Fibroblast of peridontal ligament (primary cell): ENCODE measurements at regions not wholly inside any gene's neighbourhood (a gene's known extent, or its start where the extent isn't known, plus 50 kb on each side); places are given as distances from the start of the nearest gene placed in this dataset.
"Not testable (repeated sequence)": the region's sequence is repeated elsewhere in the genome, so short reads cannot be mapped to it uniquely, and the experiment has no call there.

Experiments used
- DNase-seq: peaks from one replicate; pipeline ENCODE4 v3.0.0-alpha.2; 2010; ENCODE audit errors: extremely low read depth

DNA sequence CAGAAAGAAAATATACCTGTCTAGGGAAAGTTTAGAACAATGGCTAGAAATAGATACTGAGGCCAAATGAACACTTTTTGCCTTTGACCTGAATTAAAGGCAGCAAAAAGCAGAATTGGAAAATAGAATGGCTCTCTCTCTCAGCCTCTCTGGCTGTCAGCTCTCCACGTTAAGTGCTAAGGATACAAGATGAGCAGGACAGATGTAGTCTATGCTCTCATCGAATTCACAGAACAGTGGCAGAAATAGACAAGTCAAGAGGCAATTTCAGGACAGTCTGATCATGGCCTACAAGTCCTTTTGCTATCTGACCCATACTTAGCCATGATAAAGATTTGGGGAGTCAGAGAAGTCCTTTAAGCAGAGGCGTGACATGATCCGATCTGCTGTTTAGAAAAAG lies 120.2 kb upstream of the CREB1 start:
- DNase-seq = no peak

GRCh38 chr2:207412787-207413310 lies 116.9 kb upstream of the CREB1 start:
- no peak for DNase-seq

GRCh38 chr2:207413376-207413907 lies 116.3 kb upstream of the CREB1 start:
- no peak for DNase-seq

- no peak for DNase-seq
Observed at GRCh38 chr2:207416111-207416510, 113.7 kb upstream of the CREB1 start.

GRCh38 chr2:207416900-207417299 lies 112.9 kb upstream of the CREB1 start:
- DNase-seq = no peak

- DNase-seq = no peak
Observed at GRCh38 chr2:207417301-207417718, 112.5 kb upstream of the CREB1 start.

DNA sequence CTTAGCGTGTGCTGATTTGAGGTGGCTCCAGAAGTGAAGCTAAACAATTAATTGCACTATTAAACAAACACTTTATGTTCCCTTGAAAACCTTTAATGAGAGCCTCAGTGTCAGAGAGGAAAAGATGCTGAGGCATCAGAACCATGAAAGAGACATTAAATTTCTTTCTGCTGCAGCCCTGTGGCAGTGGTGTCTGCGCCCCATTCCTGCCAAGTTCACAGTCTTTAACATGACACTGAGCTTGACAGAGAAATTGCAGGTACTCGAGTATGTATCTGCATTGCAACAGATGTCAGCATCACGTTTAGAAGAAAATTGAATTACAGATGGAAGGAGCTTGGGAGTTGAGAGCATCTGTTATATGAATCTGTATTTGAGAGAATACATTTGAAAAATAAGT lies 111.3 kb upstream of the CREB1 start:
- no peak for DNase-seq

- no peak for DNase-seq
Observed at GRCh38 chr2:207419331-207419730, 110.4 kb upstream of the CREB1 start.

- DNase-seq = no peak
Observed at GRCh38 chr2:207421671-207422070, 108.1 kb upstream of the CREB1 start.

DNA sequence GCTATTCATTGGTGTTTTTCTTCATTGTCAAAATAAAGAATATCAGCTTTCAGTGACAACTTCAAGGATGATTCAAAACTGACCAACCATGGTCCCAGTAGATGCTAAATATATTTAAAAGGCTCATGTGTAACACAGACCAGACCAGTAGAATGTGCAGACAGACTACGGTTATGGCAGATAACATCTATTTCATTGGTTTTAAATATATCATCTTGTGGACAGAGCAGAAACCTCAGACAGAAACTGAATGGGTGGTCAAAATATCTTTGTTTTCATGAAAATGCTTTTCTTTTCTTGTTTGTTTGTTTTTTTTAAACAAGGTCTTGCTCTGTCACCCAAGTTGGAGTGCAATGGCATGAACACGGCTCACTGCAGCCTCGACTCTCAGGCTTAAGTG lies 107.4 kb upstream of the CREB1 start:
- DNase-seq = no peak

- DNase-seq = peak; percentile 79
Observed at GRCh38 chr2:207423886-207424285, 105.9 kb upstream of the CREB1 start.

GRCh38 chr2:207427986-207428385 lies 101.8 kb upstream of the CREB1 start:
- no peak for DNase-seq

DNA sequence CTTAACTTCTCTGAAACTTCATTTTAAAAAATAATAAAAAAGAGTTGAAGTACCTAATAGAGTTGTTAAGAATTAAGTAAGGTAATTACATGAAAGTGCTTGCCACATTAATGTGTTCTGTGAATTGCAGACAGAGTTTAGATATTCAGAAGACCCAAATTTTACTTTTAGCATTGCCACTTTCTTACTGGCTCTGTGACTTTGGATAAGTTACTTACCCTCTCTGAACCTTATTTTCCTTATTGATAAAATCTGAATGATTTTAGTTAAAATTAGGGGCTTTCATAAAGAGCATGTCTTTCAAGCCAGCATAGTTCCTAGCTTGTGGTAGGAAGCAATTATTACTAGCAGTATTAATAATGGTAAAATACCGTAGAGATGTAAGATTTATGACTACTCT lies 101.2 kb upstream of the CREB1 start:
- no peak for DNase-seq

- peak; percentile 79 for DNase-seq
Observed at GRCh38 chr2:207432453-207432852, 97.3 kb upstream of the CREB1 start.

DNA sequence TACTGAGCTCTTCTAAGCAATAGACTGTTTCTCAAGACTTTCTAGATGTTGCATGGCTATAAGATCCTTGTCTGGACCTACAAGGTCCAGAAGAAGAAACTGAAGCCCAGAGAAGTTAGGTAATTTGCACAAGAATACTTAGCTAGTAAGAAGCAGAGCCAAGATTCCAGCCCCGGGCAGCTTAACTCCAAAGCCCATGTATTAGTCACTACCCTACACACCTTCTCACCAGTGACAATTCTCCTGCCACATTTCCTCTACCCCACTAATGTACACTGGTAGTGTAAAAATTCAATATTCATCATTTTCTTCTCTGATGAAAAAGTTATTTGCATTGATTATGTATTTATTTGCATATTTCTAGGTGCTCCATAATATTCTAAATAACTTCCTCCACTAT lies 95.5 kb upstream of the CREB1 start:
- no peak for DNase-seq

DNA sequence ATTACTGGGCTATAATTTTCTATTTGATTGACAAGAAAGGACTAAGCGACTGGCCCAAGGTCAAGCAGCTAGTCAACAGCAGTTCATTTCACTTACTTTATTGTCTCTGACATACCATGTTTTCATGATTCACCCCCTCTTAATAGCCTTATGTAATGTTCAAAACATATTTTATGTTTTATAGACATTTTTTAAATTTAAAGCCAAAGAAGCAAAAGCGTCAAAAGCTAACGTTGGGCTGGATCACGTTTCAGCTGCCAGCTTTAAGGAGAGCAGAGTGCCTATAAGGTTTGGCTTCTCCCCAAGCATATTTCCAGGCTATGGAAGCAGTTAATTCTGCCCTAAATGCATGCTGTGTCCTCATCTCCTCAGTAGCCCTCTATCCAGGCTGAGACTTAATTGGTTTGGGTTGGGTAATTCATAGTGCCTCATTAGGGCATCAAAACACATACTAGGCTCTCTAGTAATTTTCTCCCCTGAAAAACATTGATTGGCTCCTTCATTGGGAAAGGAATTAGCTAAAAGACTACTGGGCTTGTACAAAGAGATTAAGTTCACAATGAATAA lies 94.8 kb upstream of the CREB1 start:
- DNase-seq = no peak

GRCh38 chr2:207437136-207437523 lies 92.6 kb upstream of the CREB1 start:
- no peak for DNase-seq

DNA sequence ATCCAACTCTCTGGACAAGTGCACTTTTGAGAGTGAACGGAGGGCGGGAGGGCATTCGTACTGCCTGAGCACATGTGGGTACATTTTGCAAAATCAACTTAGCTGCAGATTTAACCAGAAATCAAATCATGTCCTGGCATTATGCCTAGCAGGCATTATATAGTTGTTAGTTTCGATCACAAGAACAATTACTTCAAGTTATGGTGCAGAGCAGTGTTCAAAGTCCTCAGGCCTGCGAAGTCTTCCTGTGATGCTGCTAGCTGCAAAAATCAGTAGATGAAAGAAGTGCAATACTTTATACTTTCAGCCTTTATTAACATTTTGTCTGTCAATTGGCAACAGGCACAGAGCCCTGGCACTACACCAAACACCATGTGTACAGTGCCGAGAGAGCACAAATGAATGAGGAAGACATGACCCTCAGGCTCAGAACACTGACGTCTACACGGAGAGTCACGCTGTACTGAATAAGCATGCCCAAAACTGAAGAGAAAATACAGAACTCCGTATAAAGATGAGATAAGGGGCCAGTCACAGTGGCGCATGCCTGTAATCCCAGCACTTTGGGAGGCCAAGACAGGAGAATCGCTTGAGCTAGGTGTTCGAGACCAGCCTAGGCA lies 92.1 kb upstream of the CREB1 start:
- peak; percentile 24 for DNase-seq

GRCh38 chr2:207438414-207439126 lies 91.2 kb upstream of the CREB1 start:
- no peak for DNase-seq

- DNase-seq = not testable (repeated sequence)
Observed at GRCh38 chr2:207439881-207440280, 89.9 kb upstream of the CREB1 start.

GRCh38 chr2:207444756-207445155 lies 85.0 kb upstream of the CREB1 start:
- DNase-seq = no peak

DNA sequence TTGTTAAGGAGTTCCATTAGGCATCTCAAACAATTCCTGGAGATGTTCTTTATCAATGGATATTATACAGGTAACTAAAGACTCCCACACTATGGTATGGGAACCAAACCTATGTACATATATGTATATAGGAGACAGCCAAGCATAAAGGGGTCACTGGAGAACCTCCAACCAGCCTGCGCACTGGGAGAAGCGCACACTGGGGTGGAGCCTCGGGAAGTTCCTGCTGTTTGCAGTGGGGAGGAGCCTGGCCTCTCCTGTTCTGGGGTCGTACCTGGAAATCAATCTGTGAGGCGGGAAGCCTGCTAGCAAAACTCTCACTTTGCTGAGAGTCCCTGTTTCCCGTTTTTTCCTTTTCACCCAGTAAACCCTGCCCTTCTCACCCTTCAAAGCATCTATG lies 83.1 kb upstream of the CREB1 start:
- no peak for DNase-seq

- DNase-seq = no peak
Observed at GRCh38 chr2:207448006-207448405, 81.8 kb upstream of the CREB1 start.
